GM18498 (cell line): ENCODE measurements at regions not wholly inside any gene's neighbourhood (a gene's known extent, or its start where the extent isn't known, plus 50 kb on each side); places are given as distances from the start of the nearest gene placed in this dataset.
"Not testable (repeated sequence)": the region's sequence is repeated elsewhere in the genome, so short reads cannot be mapped to it uniquely, and the experiment has no call there.

Experiments
- ATAC-seq: cut with Tn5 transposase; IDR thresholded peaks from one replicate; pipeline ENCODE4 v1.9.1; 2021; ENCODE audit warnings: mild to moderate bottlenecking, moderate library complexity; ENCODE audit not compliant: unreplicated experiment

DNA sequence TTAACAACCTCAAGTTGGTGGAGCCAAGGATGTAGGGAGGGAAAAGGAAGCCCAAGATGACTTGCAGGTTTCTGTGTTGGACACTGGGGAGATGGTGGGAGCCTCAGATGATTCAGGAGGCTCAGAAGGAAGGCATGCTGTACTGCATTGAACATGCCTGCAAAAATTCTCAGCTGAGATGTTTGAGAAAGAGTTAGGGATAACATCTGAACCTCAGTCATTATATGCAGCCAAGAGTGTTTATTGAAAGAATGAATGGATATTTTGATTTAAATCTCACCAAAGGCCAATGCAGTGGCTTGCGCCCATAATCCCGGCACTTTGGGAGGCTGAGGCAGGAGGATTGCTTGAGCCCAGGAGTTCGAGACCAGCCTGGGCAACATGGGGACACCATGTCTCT, 243.0 kb downstream of the MYCN start:
- ATAC-seq, result no peak

DNA sequence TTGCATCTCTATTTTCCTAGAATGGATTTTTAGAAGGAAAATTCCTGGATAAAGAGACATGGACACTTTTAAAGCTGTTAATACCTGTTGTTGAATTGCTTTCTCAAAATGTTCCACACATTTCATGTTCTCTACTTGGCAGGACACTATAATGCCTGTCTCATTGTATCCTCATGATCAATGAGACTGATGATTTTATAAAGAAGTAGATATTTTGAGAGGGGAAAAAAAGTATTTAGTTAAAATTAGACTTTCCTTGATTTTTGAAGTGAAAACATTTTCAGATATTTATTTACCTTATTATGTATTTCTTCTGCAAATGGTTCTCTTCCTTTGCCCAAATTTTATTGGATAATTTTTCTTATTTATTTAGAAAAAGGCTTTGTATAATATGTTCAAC, 242.5 kb downstream of the MYCN start:
- no peak for ATAC-seq

DNA sequence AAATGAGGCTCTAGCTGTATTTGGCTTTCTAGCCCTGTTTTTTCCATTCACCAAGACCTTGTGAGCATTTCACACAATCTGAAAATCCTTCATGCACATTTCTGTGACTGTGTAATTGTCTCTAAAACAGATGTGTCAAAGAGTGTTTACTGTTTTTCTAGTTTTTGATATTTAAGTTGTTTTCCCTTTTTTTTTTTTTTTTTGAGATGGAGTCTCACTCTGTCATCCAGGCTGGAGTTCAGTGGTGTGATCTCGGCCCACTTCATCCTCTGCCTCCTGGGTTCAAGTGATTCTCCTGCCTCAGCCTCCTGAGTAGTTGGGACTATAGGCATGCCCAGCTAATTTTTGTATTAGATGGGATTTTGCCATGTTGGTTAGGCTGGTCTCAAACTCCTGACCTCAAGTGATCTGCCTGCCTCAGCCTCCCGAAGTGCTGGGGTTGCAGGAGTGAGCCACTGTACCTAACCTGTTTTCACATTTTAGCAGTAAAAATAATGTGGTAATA, 242.0 kb downstream of the MYCN start:
- ATAC-seq, result not testable (repeated sequence)

DNA sequence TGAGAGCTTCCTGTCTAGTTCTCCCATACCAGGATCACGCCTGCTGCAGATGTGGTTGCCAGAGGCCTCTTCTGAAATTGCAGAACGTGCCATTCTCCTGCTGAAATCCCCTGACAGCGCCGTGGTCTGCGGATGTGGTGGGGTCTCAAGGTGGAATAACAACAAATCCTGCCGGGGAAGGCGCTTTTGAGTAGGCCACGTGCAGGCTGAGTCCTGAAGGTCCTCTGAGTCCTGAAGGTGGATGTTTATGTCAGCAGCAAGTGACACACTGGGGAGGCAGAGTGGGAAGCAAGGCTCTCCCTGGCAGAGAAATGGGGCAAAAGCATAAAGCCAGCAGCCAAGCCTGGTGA, 241.4 kb downstream of the MYCN start:
- no peak for ATAC-seq

DNA sequence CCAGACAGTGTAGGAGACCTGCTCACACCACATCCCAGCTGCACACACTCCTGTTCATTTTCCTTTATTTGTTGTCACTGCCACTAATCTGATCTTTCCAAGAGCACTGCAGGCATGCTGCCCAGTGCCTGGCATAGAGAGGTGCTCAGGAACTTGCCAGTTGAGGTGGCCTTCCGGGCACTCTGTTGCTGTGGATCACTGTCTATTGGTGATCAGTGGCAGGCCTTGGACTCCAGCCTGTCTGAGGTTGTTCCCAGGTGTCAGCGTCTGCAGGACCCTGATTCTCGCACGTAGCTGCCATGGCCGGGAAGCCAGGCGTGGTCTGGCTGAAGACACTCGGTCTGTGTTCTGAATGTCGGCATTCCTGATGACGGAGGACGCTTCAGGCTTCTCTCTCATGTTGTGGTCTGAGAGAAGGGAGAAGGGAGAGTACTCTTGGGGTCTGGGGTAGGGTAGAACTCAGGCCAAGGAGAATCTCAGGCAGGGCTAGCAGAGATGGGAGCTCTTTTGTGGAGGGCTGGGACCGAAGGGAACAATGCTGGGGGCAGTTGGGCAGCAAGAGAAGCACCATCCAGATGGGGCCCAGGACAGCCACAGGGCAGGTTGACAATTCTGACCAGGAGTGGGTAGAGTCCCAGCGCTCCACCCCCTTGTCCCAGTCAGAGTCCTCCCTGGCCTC, 240.9 kb downstream of the MYCN start:
- ATAC-seq, result no peak

DNA sequence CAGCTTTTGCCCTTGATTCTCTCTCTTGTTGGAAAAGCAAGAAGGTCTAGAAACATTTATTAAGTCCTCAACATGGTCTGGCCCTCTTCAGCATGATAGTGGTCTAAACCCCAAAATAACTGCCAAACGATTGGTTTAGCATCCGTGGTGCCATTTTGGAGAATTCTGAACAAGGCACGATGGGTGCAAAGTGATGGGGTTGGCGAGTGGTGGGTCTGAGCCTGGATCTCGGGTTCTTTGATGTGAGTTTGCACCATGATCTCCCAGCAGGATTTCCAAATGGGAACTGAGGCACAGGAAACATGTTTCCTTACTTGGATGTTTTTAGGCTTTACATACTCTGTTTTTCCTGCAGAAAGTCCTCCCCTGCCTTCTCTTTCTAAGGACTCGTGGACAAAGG, 240.3 kb downstream of the MYCN start:
- no peak for ATAC-seq

DNA sequence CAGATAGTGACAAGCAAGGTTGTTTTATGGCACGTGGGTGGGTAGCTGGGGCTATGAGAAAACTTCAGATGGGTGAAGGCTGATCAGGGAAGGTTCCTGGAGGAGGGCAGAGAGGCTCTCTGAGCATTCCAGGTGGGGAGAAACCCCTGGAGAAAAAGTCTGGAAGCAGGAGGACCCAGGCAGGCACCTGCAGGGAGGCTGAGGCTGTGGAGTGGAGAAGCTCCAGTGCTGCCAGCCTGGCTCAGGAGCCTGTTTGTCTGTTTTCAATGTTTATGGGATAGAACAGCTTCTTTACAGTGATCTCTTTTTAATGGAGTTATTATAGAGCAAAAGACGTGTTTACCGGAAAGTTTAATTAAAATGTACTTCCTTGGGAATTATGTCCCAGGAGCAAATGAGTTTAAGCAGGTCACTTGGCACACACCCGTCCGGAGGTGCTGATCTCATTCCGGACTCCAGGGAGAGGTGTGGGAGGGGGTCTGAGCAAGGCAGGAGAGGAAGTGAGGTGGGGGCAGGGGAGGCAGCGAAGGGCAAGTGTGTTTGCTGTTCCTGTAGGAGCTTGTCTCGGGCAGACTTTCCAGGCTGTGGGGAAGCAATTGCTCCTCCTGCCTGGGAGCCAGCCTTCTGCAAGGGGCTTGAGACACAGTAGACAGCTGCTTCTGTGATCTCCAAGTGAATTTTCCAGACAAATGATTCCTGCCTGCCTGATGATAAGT, 239.5 kb downstream of the MYCN start:
- no peak for ATAC-seq

DNA sequence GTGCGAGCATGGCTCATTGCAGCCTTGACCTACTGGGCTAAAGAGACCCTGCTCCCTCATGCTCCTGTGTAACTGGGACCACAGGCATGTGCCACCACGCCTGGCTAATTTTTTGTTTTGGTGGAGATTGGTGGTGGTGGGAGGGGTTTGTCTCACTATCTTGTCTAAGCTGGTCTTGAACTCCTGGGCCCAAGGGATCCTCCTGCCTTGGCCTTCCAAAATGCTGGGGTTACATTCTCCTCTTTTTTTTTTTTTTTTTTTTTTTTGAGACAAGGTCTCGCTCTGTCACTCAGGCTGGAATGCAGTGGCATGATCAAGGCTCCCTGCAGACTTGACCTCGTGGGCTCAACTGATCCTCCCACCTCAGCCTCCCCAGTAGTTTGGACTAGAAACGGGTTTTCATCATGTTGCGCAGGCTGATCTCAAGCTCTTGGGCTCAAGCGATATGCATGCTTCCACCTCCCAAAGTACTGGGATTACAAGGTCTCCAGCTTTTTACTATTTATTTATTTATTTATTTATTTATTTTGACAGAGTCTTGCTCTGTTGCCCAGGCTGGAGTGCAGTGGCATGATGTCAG, 238.3 kb downstream of the MYCN start:
- no peak for ATAC-seq

DNA sequence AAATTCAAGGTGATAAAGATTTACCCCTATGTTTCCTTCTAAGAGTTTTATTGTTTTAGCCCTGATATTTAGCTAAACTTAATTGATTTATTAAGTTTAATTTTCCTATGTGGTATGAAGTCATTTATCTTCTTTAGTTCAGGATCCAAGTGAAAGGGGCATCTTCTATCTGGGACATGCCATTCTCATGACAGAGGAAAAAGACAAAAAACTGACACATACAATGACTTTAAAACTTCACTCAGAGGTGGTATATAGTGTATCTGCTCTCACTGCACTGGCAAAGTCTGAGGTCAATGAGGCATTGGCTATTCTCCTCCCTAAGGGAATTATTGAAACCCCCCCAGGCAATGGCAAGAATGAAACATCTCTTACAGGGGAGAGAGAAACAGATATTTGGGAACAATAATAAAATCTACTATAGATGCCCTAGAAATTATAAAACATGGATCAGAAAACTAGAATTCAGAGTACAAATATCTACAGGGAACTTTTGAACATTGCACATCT, 237.4 kb downstream of the MYCN start:
- no peak for ATAC-seq

DNA sequence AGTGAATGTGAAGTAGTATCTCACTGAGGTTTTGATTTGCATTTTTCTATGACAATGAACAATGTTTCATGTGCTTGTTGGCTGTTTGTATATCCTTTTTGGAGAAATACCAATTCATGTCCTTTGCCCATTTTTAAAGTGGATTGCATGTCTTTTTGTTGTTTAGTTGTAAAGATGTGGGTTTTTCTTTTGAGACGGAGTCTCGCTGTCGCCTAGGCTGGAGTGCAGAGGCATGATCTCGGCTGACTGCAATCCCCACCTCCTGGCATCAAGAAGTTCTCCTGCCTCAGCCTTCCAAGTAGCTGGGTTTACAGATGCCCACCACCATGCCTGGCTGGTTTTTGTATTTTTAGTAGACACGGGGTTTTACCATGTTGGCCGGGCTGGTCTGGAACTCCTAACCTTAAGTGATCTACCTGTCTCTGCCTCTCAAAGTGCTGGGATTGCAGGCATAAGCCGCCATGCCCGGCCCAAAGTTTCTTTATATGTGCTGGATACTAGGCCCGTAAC, 236.7 kb downstream of the MYCN start:
- ATAC-seq, result no peak

DNA sequence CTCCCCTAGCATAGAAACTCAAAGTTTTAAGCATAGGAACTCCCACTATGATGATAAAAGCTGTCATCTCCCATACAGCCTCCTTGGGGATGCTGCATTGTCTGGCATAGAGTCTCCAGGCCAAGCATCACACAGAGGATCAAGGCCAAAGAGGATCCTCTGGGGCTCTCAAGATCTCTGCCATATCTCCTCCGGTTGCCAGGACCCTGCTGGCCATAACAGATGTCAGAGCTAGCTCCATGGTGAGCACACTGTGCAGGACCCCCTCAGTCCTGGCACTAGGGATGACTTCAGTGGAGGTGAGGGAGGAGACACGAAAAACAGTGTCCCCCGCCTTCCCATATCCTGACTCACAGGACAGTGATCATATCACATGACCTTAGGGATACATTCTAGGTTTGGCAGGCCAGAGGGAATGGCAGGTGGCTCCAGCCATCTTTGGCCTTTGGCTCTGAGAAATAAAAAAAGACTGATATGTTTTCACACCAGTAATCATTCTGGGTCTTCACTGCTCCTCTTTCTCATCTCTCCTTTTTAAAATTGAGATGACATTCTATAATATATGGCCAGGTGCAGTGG, 235.0 kb downstream of the MYCN start:
- no peak for ATAC-seq

DNA sequence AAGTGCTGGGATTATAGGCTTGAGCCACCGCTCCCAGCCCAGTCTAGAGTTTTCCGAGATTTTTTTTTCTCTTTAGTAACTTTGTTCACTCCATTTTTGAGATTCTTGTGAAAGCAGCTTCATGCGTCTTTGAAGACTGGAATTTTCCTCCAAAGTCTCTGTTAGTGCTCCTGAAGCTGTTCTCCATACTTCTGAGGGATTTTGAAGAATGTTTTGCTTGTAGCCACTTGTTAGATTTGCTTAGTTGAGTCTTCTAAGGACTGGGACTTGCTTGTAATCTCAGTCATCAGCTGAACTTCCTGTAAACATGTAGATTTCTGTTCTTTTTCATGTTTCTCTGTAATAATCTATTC, 234.3 kb downstream of the MYCN start:
- ATAC-seq, result no peak

DNA sequence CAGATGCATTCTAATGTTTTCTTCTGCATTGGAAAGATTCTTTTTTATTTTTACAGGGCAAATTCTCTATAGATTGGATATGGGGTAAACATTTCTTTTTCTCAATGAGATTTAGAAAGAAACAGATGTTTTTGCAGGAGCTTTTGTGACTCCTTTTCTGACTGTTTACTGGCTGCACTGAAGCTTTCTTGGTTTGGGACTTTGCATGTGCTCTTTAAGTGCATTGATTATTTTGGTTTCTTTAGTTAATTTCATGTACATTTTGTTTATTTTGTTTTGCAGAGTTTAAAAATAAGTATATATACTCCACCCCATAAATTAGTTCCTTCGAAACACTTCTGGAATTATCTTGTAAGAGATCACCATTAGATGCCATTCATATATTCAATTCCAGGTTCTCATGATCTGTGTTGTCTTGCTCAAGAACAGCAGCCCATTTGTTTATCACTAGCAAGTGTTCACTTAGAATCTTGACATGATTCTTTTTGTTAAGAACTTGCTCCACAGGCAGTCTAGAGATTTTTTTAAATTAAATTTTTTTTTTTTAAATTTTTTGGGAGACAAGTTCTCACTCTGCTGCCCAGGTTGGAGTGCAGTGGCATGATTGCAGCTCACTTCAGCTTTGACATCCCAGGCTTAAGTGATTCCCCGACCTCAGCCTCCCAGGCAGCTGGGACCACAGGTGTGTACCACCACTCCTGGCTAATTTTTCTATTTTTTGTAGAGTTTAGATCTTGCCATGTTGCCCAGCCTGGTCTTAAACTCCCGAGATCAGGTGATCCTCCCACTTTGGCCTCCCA, 233.7 kb downstream of the MYCN start:
- ATAC-seq, result no peak

DNA sequence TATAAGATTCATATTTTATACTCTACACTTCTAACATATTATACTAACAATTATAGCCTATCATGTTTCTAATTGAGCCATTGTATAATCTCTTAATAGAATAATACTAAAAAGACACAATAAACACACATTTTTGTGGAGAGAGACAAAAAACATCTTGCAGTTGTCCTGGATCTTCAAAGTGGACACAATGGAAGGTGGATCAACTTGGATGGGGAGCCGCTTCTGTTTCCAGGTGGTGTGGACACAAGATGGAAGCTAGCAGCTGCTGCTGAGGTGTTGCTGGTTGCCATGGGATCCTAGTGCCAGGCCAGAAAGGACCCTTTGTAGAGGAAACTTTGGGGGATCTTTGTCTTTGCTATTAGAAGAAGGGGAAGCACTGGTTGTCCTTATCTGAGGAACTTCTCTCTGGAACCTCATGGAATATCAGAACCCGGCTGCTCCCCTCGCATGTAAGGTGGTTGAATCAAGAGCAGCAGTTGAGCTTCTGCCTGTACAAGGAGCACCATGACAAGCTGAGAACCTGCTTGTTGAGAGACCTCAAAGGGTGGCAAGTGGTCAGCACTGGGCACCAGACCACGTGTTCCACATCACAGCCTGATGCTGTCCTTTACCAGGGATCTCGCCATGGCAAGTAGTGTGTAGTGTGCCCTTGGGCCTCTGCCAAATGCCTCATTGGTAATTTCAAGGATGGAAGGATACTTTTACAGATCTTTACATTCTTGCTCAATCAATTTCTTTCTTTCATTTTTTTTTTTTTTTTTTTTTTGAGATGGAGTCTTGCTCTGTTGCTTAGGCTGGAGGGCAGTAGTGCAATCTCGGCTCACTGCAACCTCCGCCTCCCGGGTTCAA, 232.2 kb downstream of the MYCN start:
- ATAC-seq, result no peak

DNA sequence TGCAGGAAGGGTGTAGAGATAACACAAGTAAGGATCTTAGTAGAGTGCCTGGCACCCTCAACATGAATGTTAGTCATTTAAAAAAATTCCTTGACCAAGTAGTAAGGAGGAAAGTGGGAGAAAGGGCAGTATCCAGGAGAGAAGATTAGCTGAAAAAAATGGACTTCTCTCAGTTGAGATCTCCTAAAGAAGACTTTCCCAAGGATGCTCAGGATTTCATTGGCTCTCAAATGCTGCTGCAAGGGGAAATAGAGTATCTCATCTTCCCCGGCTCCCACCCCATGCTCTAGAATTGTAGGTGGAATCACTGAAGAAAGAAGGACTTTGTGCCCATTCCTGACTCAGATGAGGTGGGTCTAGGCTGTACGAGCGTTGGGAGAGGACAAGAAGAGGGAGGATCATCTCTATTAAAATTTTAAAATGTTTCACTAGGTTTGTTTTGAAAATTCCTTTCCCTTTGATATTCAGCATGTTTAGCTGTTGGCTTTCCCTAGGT, 231.1 kb downstream of the MYCN start:
- ATAC-seq, result no peak

DNA sequence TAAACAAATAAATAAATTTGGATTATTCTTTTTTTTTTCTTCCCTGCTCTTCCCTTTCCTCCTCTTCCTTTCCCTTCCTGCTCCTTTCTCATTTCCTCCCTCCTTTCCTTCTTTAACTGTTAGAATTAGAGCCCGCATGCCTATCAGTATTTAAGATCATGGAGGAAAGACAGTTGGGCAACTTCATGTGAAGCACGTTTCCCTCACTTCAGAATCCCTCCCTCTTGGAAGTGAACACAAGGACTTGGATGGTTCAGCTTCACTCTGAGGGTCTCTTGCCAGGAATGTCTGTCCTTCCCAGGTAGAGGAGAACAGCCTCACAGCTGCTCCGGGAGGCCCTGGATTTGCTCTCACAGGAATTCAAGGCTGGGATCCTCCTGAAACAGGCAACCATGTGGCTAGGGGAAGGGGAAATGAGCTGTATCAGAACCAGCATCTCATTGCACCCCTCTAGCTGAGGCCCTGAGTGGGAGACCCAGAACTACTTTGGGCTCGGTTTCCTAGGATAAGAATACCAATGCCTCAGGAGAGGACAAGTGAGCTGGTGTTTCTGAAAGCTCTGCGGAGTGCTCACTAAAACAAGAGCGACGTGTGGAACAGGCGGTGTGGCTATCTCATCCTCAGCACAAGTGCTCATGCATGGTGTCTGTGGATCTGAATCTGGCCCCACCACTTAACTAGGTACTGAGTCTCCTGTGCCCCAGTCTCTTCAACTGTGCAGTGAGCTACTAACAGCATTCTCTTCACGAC, 230.5 kb downstream of the MYCN start:
- no peak for ATAC-seq

DNA sequence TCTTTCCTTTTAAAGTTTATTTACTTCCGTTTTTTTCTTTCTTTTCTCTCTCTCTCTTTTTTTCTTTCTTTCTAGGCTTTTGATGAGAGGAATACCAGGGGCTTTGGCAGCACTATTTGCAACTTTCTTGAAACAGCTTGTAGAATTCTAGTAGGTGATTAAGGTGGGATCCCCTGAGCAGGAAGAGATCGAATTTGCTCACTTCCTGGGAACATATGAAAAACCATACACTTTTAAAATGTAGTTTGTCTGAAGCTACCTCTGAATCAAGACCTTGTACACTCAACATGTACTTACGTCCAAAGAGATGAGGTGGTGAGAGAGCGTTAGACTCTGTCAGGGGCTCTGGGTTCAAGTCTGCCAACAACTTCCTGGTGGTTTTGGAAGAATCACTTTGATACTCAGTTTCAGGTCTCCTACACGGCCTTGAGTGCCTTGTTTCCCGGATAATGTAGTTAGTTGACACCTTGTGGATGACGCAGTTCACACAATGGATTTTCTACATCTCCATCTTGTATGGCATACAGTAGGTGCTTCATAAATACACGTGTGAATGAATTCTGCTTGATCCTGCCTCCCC, 229.1 kb downstream of the MYCN start:
- ATAC-seq, result no peak

DNA sequence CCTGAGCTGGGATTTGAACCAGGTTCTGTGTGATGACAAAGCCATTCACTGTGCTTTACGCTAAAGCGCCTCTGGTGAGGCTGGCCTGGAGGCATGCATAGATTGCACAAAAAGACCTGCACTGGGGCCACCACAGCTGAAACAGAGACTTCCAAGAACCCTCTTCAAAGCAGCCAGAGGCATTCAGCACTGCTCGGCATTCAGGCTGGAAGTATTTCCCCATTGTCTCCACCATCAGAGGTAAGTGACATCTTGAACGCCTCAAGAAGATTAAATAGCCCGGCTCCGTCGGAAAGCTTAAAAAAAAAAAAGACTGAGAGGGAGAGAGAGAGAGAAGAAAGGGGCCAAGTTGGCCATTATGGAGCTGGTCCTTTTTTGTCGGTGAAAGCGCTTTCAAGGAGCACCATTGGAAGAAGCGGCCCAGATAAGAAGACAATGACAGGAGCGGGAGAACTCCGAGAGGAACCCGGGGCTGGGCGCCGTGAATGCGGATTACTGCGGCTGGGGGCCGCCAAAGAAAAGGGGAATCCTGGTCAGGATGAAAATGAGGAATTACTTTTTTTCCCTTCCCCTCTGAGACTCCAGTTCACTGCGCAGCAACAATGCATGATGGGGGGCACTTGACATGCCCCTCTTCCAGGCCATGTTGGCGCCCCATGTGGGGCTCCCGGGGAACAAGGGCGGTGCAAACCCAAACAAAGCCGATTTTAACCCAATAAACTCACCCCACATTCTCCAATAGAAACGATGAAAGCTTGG, 228.3 kb downstream of the MYCN start:
- ATAC-seq, result no peak
